Liver (tissue), 8 donors: ENCODE measurements at regions not wholly inside any gene's neighbourhood (a gene's known extent, or its start where the extent isn't known, plus 50 kb on each side); places are given as distances from the start of the nearest gene placed in this dataset.

ENCODE experiments used
- DNase-seq: peaks from one replicate; pipeline ENCODE4 v3.0.0-alpha.2; 2017; ENCODE audit warnings: low spot score
- H3K27ac ChIP-seq, 2 donors: one replicate each; pipeline ENCODE4 v1.7.0; 2013; ENCODE audit warnings: inconsistent platforms in 2 of 2, low read length in 2 of 2, control low read depth in 1 of 2, low read depth in 1 of 2, mild to moderate bottlenecking in 1 of 2
- H3K27me3 ChIP-seq, 4 donors: one replicate each; pipeline versions ENCODE4 v1.6.1 to v1.7.0; 2013; ENCODE audit warnings: low read length in 3 of 4, inconsistent platforms in 1 of 4, mild to moderate bottlenecking in 1 of 4, moderate library complexity in 1 of 4; ENCODE audit not compliant: control insufficient read depth in 4 of 4, insufficient read depth in 4 of 4
- H3K36me3 ChIP-seq, 4 donors: one replicate each; pipeline versions ENCODE4 v1.6.1 to v1.7.0; 2013; ENCODE audit warnings: low read length in 3 of 4, mild to moderate bottlenecking in 3 of 4, low read depth in 1 of 4, moderate library complexity in 1 of 4; ENCODE audit not compliant: control insufficient read depth in 4 of 4, insufficient read depth in 3 of 4
- H3K4me1 ChIP-seq, 4 donors: one replicate each; pipeline versions ENCODE4 v1.6.1 to v1.7.0; 2013; ENCODE audit warnings: low read length in 3 of 4, mild to moderate bottlenecking in 3 of 4, moderate library complexity in 1 of 4; ENCODE audit not compliant: control insufficient read depth in 4 of 4, insufficient read depth in 4 of 4
- H3K4me3 ChIP-seq, 3 donors: one replicate each; pipeline versions ENCODE4 v1.6.1 to v1.7.0; 2013; ENCODE audit warnings: low read length in 3 of 3, control low read depth in 1 of 3, low read depth in 1 of 3, mild to moderate bottlenecking in 1 of 3
- H3K9ac ChIP-seq, 2 donors: one replicate each; pipeline ENCODE4 v1.7.0; 2013; ENCODE audit warnings: low read length in 2 of 2, mild to moderate bottlenecking in 2 of 2, moderate library complexity in 2 of 2, control low read depth in 1 of 2, low read depth in 1 of 2
- H3K9me3 ChIP-seq, 4 donors: one replicate each; pipeline versions ENCODE4 v1.6.1 to v1.7.0; 2013; ENCODE audit warnings: low read length in 3 of 4; ENCODE audit not compliant: control insufficient read depth in 4 of 4
- CTCF ChIP-seq: fragments of 150-350 bp; IDR thresholded peaks from 2 replicates; pipeline ENCODE4 v1.5.1; 2017; ENCODE audit warnings: improper control_type of control experiment, low read depth, low read length; ENCODE audit not compliant: missing input control
- EGR1 ChIP-seq, 2 donors: IDR thresholded peaks; 2 replicates each; pipeline ENCODE4 v1.6.1; 2016 to 2018; ENCODE audit warnings: antibody characterized with exemption in 2 of 2, low read depth in 2 of 2
- FOXA1 ChIP-seq: IDR thresholded peaks from 2 replicates; pipeline ENCODE4 v1.6.1; 2016; ENCODE audit warnings: antibody characterized with exemption
- FOXA2 ChIP-seq: IDR thresholded peaks from 2 replicates; pipeline ENCODE4 v1.6.1; 2016; ENCODE audit warnings: antibody characterized with exemption
- GABPA ChIP-seq, 2 donors: IDR thresholded peaks in 1 of 2; conservative IDR thresholded peaks in 1 of 2; 2 replicates each; pipeline ENCODE4 v1.6.1; 2016; ENCODE audit warnings: antibody characterized with exemption in 2 of 2, mild to moderate bottlenecking in 1 of 2, moderate library complexity in 1 of 2
- HNF4A ChIP-seq, 2 donors: conservative IDR thresholded peaks; 2 replicates each; pipeline ENCODE4 v1.6.1; 2016; ENCODE audit warnings: antibody characterized with exemption in 2 of 2, mild to moderate bottlenecking in 2 of 2
- HNF4G ChIP-seq: IDR thresholded peaks from 2 replicates; pipeline ENCODE4 v1.6.1; 2016; ENCODE audit warnings: antibody characterized with exemption
- JUND ChIP-seq, 2 donors: IDR thresholded peaks; 2 replicates each; pipeline ENCODE4 v1.6.1; 2016; ENCODE audit warnings: antibody characterized with exemption in 2 of 2
- MAX ChIP-seq: IDR thresholded peaks from 2 replicates; pipeline ENCODE4 v1.6.1; 2016; ENCODE audit warnings: antibody characterized with exemption
- NR2F2 ChIP-seq: IDR thresholded peaks from 2 replicates; pipeline ENCODE4 v1.6.1; 2016; ENCODE audit warnings: antibody characterized with exemption
- RAD21 ChIP-seq, 2 donors: IDR thresholded peaks; 2 replicates each; pipeline ENCODE4 v1.6.1; 2016; ENCODE audit warnings: antibody characterized with exemption in 2 of 2, mild to moderate bottlenecking in 2 of 2
- RXRA ChIP-seq, 2 donors: IDR thresholded peaks; 2 replicates each; pipeline ENCODE4 v1.6.1; 2017 to 2018; ENCODE audit warnings: antibody characterized with exemption in 2 of 2, mild to moderate bottlenecking in 1 of 2
- SP1 ChIP-seq: IDR thresholded peaks from 2 replicates; pipeline ENCODE4 v1.6.1; 2018; ENCODE audit warnings: antibody characterized with exemption, mild to moderate bottlenecking
- YY1 ChIP-seq: IDR thresholded peaks from 2 replicates; pipeline ENCODE4 v1.6.1; 2016; ENCODE audit warnings: antibody characterized with exemption, mild to moderate bottlenecking
- WGBS: extraction: QIAGEN DNeasy Blood & Tissue Kit; methylation state at CpG from one replicate; pipeline ENCODE4 v1.1.7; 2013; 5-methylcytosine and 5-hydroxymethylcytosine counted together
- TF ChIP-seq, protein P1 (sequence below): IDR thresholded peaks from 2 replicates; pipeline ENCODE4 v1.6.1; 2016; ENCODE audit warnings: antibody characterized with exemption
- TF ChIP-seq, protein P2 (sequence below): IDR thresholded peaks from 2 replicates; pipeline ENCODE4 v1.6.1; 2016; ENCODE audit warnings: antibody characterized with exemption, mild to moderate bottlenecking
- TF ChIP-seq, protein P3 (sequence below): IDR thresholded peaks from 2 replicates; pipeline ENCODE4 v1.6.1; 2016; ENCODE audit warnings: antibody characterized with exemption
- donor health status: healthy.
- donor health status: healthy.
- donor health status: healthy.
- donor health status: healthy.
- donor health status: healthy.

- H3K27ac ChIP-seq: no peak overlapping the region
- H3K27me3 ChIP-seq: no peaks in the 10 kb centered on the region
- 96% methylated on average over 4 of the region's 4 CpGs for WGBS
These were observed 393.7 kb downstream of the FOXO1 start for GRCh38 chr13:40272776-40273139.

GRCh38 chr13:40273253-40274025, 393.0 kb downstream of the FOXO1 start:
- WGBS: 94% methylated on average over 11 of the region's 11 CpGs
- Histone ChIP-seq H3K27me3 (no peaks in the 10 kb centered on the region), H3K4me1 (no peaks in the 10 kb centered on the region), H3K27ac (no peak overlapping the region), H3K36me3 (no peaks in the 10 kb centered on the region), H3K4me3 (no peak overlapping the region), H3K9ac (no peak overlapping the region), H3K9me3 (no peaks in the 10 kb centered on the region)
- no peak for DNase-seq
- no peak for TF ChIP-seq EGR1 (IDR thresholded peaks at IDR 0.05; ENCODE audit: low read depth in 2 of 2)
- TF ChIP-seq RXRA (IDR thresholded peaks at IDR 0.05): no peak
- TF ChIP-seq HNF4A (conservative IDR thresholded peaks at IDR 0.05): no peak
- no peak for TF ChIP-seq GABPA (IDR thresholded peaks at IDR 0.05 in 1 of 2, conservative IDR thresholded peaks at IDR 0.05 in 1 of 2)
- no peak for TF ChIP-seq HNF4G
- no peak for TF ChIP-seq FOXA2
- TF ChIP-seq, protein P1, sequence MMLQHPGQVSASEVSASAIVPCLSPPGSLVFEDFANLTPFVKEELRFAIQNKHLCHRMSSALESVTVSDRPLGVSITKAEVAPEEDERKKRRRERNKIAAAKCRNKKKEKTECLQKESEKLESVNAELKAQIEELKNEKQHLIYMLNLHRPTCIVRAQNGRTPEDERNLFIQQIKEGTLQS: no peak
- TF ChIP-seq MAX: no peak
- no peak for TF ChIP-seq SP1
- TF ChIP-seq JUND (IDR thresholded peaks at IDR 0.05): no peak
- TF ChIP-seq NR2F2: no peak
- TF ChIP-seq FOXA1: no peak

More at GRCh38 chr13:40272776-40273139, 393.7 kb downstream of the FOXO1 start:
- H3K36me3 ChIP-seq: no peaks in the 10 kb centered on the region
- TF ChIP-seq EGR1 (IDR thresholded peaks at IDR 0.05; ENCODE audit: low read depth in 2 of 2) (no peak), HNF4G (no peak), YY1 (no peak), FOXA2 (no peak), RAD21 (IDR thresholded peaks at IDR 0.05) (no peak), NR2F2 (no peak), CTCF (no peak), JUND (IDR thresholded peaks at IDR 0.05) (no peak), SP1 (no peak), RXRA (IDR thresholded peaks at IDR 0.05) (no peak), HNF4A (conservative IDR thresholded peaks at IDR 0.05) (no peak)
- TF ChIP-seq, protein P2, sequence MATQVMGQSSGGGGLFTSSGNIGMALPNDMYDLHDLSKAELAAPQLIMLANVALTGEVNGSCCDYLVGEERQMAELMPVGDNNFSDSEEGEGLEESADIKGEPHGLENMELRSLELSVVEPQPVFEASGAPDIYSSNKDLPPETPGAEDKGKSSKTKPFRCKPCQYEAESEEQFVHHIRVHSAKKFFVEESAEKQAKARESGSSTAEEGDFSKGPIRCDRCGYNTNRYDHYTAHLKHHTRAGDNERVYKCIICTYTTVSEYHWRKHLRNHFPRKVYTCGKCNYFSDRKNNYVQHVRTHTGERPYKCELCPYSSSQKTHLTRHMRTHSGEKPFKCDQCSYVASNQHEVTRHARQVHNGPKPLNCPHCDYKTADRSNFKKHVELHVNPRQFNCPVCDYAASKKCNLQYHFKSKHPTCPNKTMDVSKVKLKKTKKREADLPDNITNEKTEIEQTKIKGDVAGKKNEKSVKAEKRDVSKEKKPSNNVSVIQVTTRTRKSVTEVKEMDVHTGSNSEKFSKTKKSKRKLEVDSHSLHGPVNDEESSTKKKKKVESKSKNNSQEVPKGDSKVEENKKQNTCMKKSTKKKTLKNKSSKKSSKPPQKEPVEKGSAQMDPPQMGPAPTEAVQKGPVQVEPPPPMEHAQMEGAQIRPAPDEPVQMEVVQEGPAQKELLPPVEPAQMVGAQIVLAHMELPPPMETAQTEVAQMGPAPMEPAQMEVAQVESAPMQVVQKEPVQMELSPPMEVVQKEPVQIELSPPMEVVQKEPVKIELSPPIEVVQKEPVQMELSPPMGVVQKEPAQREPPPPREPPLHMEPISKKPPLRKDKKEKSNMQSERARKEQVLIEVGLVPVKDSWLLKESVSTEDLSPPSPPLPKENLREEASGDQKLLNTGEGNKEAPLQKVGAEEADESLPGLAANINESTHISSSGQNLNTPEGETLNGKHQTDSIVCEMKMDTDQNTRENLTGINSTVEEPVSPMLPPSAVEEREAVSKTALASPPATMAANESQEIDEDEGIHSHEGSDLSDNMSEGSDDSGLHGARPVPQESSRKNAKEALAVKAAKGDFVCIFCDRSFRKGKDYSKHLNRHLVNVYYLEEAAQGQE: no peak
- TF ChIP-seq, protein P3, sequence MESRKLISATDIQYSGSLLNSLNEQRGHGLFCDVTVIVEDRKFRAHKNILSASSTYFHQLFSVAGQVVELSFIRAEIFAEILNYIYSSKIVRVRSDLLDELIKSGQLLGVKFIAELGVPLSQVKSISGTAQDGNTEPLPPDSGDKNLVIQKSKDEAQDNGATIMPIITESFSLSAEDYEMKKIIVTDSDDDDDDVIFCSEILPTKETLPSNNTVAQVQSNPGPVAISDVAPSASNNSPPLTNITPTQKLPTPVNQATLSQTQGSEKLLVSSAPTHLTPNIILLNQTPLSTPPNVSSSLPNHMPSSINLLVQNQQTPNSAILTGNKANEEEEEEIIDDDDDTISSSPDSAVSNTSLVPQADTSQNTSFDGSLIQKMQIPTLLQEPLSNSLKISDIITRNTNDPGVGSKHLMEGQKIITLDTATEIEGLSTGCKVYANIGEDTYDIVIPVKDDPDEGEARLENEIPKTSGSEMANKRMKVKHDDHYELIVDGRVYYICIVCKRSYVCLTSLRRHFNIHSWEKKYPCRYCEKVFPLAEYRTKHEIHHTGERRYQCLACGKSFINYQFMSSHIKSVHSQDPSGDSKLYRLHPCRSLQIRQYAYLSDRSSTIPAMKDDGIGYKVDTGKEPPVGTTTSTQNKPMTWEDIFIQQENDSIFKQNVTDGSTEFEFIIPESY: no peak
- DNase-seq: no peak
- no peak overlapping the region for H3K4me3 ChIP-seq
- no peaks in the 10 kb centered on the region for H3K4me1 ChIP-seq
- H3K9me3 ChIP-seq: no peaks in the 10 kb centered on the region
- H3K9ac ChIP-seq: no peak overlapping the region
